ENCODE measurements at regions not wholly inside any gene's neighbourhood (a gene's known extent, or its start where the extent isn't known, plus 50 kb on each side); places are given as distances from the start of the nearest gene placed in this dataset.
A peak's percentile ranks its signal among the peaks of the same experiment; 100 is the strongest.
"Not testable (repeated sequence)": the region's sequence is repeated elsewhere in the genome, so short reads cannot be mapped to it uniquely, and the experiment has no call there.

GRCh38 chr21:16218682-16219343 lies 489.0 kb downstream of the USP25 start:
- Histone ChIP-seq H3K9ac (ENCODE audit: low read length) (no peak overlapping the region), H3K4me3 (ENCODE audit: low read depth, low read length) (no peak overlapping the region), H3K36me3 (ENCODE audit: control insufficient read depth, insufficient read depth, low read length) (no peaks in the 10 kb centered on the region), H3K27ac (ENCODE audit: low read depth, low read length) (no peak overlapping the region), H3K27me3 (ENCODE audit: control insufficient read depth, insufficient read depth, low read length) (no peaks in the 10 kb centered on the region), H3K9me3 (ENCODE audit: control insufficient read depth, insufficient read depth, low read depth, low read length) (no peaks in the 10 kb centered on the region), H3K4me1 (ENCODE audit: control insufficient read depth, insufficient read depth, low read length) (no peaks in the 10 kb centered on the region)

DNA sequence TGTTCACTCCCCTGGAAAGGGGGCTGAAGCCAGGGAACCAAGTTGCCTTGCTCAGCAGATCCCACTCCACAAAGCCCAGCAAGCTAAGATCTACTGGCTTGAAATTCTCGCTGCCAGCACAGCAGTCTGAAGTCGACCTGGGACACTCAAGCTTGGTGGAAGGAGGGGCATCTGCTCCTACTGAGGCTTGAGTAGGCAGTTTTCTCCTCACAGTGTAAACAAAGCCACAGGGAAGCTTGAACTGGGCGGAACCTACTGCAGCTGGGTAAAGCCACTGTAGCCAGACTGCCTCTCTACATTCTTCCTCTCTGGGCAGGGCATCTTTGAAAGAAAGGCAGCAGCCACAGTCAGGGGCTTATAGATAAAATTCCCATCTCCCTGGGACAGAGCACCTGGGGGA lies 495.0 kb downstream of the USP25 start:
- H3K4me3 ChIP-seq (ENCODE audit: low read depth, low read length); H3K27me3 ChIP-seq (ENCODE audit: control insufficient read depth, insufficient read depth, low read length); H3K36me3 ChIP-seq (ENCODE audit: control insufficient read depth, insufficient read depth, low read length); H3K27ac ChIP-seq (ENCODE audit: low read depth, low read length): not testable (repeated sequence)
- peak overlapping the region; percentile 31 for H3K9ac ChIP-seq (ENCODE audit: low read length)
- peaks cover 14% of the 10 kb centered on the region; the same call in 1 of the 2 replicates for H3K4me1 ChIP-seq (ENCODE audit: control insufficient read depth, insufficient read depth, low read length)
- peaks cover 11% of the 10 kb centered on the region for H3K9me3 ChIP-seq (ENCODE audit: control insufficient read depth, insufficient read depth, low read depth, low read length)

DNA sequence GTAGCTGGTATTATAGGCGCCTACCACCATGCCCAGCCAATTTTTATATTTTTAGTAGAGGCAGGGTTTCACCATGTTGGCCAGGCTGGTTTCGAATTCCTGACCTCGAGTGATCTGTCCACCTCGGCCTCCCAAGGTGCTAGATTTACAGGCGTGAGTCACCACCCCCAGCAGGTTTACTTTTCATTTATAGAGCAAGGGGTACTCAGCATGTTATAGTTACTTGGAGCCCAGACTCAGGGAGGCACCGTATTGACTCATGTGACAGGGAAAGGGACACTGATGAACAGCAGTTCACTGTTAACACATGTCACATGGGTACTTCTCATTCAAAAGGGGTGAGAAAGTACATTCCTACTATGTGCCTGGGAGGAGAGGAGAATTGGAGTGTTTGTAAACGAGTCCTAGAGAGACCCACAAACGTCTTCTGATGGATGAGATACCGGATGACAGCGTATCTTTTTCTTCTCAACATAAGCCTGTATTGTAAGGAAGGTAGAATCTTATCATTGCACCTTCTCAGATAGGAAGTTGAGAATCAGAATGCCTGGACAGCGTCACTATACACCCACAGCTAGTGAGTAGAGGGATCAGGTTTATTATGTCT lies 510.0 kb downstream of the USP25 start:
- Histone ChIP-seq H3K9ac (ENCODE audit: low read length) (no peak overlapping the region), H3K4me3 (ENCODE audit: low read depth, low read length) (no peak overlapping the region), H3K36me3 (ENCODE audit: control insufficient read depth, insufficient read depth, low read length) (no peaks in the 10 kb centered on the region), H3K9me3 (ENCODE audit: control insufficient read depth, insufficient read depth, low read depth, low read length) (no peaks in the 10 kb centered on the region), H3K27ac (ENCODE audit: low read depth, low read length) (no peak overlapping the region), H3K4me1 (ENCODE audit: control insufficient read depth, insufficient read depth, low read length) (peaks cover 9% of the 10 kb centered on the region; the same call in 1 of the 2 replicates), H3K27me3 (ENCODE audit: control insufficient read depth, insufficient read depth, low read length) (peaks cover 13% of the 10 kb centered on the region; the same call in 1 of the 2 replicates)

DNA sequence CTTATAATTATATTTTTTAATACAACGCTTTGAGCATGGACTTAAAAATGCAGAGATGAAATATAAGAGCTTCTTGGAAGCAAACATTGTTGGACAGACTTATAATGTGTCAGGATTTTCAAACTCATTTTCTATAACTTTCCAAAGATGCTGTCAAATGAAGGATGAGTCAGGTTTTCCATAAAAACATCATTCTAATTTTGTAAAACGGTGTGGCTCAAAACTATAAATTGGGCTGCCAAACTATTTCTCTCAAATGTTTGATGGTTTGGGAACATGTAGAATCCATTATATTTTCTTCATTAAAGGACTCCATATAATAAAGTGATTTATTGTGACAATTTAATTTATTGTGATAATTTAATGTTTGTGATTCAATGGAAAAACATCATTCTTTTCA lies 511.2 kb downstream of the USP25 start:
- H3K36me3 ChIP-seq (ENCODE audit: control insufficient read depth, insufficient read depth, low read length) = no peaks in the 10 kb centered on the region
- H3K9me3 ChIP-seq (ENCODE audit: control insufficient read depth, insufficient read depth, low read depth, low read length) = no peaks in the 10 kb centered on the region
- no peak overlapping the region for H3K9ac ChIP-seq (ENCODE audit: low read length)
- H3K27ac ChIP-seq (ENCODE audit: low read depth, low read length) = no peak overlapping the region; the same call in 1 of the 2 replicates
- peaks cover 9% of the 10 kb centered on the region; the same call in 1 of the 2 replicates for H3K4me1 ChIP-seq (ENCODE audit: control insufficient read depth, insufficient read depth, low read length)
- H3K27me3 ChIP-seq (ENCODE audit: control insufficient read depth, insufficient read depth, low read length) = peaks cover 13% of the 10 kb centered on the region; the same call in 1 of the 2 replicates
- H3K4me3 ChIP-seq (ENCODE audit: low read depth, low read length) = no peak overlapping the region

DNA sequence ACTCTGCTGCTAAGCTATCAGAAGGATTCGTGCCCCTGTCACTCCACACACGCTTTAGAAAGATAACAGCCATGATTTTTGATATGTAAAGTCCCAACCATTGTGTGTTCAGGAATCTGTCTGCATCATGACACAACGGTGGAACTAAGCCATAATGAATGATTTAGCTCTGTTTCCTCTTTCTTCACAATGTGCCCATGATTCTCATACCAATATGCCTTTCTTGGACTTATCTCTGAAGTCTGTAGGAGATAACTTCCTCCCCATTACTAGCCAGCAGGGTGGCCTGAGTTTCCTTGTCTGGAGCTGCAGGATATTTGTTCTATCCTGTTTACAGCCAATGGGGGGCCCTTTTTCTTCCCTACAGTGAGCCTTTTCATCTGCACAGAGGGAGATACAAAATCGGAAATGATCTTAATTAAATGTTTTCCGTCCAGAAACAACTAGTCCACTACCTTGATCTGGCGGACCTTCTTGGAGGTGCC lies 511.7 kb downstream of the USP25 start:
- H3K9ac ChIP-seq (ENCODE audit: low read length) = no peak overlapping the region
- no peaks in the 10 kb centered on the region for H3K36me3 ChIP-seq (ENCODE audit: control insufficient read depth, insufficient read depth, low read length)
- H3K9me3 ChIP-seq (ENCODE audit: control insufficient read depth, insufficient read depth, low read depth, low read length) = no peaks in the 10 kb centered on the region
- peaks cover 9% of the 10 kb centered on the region; the same call in 1 of the 2 replicates for H3K4me1 ChIP-seq (ENCODE audit: control insufficient read depth, insufficient read depth, low read length)
- peak overlapping the region; percentile 44; the same call in 1 of the 2 replicates for H3K27ac ChIP-seq (ENCODE audit: low read depth, low read length)
- H3K4me3 ChIP-seq (ENCODE audit: low read depth, low read length) = 0 out of 2 replicates have a peak overlapping the region, but pooled peaks have one; percentile 9
- H3K27me3 ChIP-seq (ENCODE audit: control insufficient read depth, insufficient read depth, low read length) = peaks cover 13% of the 10 kb centered on the region; the same call in 1 of the 2 replicates

- Histone ChIP-seq H3K4me1 (ENCODE audit: control insufficient read depth, insufficient read depth, low read length) (peaks cover 9% of the 10 kb centered on the region; the same call in 1 of the 2 replicates), H3K4me3 (ENCODE audit: low read depth, low read length) (no peak overlapping the region), H3K36me3 (ENCODE audit: control insufficient read depth, insufficient read depth, low read length) (no peaks in the 10 kb centered on the region), H3K9me3 (ENCODE audit: control insufficient read depth, insufficient read depth, low read depth, low read length) (no peaks in the 10 kb centered on the region; the same call in 1 of the 2 replicates), H3K27ac (ENCODE audit: low read depth, low read length) (no peak overlapping the region), H3K9ac (ENCODE audit: low read length) (no peak overlapping the region), H3K27me3 (ENCODE audit: control insufficient read depth, insufficient read depth, low read length) (peaks cover 13% of the 10 kb centered on the region; the same call in 1 of the 2 replicates)
These were observed 513.6 kb downstream of the USP25 start for GRCh38 chr21:16243396-16243795.

- no peak overlapping the region for H3K9ac ChIP-seq (ENCODE audit: low read length)
- H3K27me3 ChIP-seq (ENCODE audit: control insufficient read depth, insufficient read depth, low read length) = no peaks in the 10 kb centered on the region
- H3K4me1 ChIP-seq (ENCODE audit: control insufficient read depth, insufficient read depth, low read length) = no peaks in the 10 kb centered on the region
- no peaks in the 10 kb centered on the region for H3K36me3 ChIP-seq (ENCODE audit: control insufficient read depth, insufficient read depth, low read length)
- no peak overlapping the region for H3K4me3 ChIP-seq (ENCODE audit: low read depth, low read length)
- no peak overlapping the region for H3K27ac ChIP-seq (ENCODE audit: low read depth, low read length)
- no peaks in the 10 kb centered on the region; the same call in 1 of the 2 replicates for H3K9me3 ChIP-seq (ENCODE audit: control insufficient read depth, insufficient read depth, low read depth, low read length)
These were observed 518.9 kb downstream of the USP25 start for GRCh38 chr21:16248705-16249104.

DNA sequence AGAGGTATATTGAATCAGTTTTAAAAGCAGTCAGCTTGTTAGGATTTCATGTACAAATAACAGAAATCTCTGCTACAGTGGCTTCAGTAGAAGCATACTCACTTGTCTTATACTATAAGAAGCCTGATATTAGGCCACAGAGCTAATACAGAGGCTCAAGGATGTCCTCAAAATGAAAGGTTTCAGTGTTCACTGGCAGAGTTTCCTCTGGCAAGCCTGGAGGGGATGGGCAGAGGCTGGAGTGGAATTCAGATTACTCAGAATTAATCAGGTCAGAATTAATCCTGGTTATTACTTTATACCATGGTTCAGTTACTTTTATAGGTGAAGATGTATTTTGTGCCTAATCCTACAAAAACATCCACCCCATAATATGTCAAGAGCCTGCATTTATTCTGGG lies 520.5 kb downstream of the USP25 start:
- Histone ChIP-seq H3K27me3 (ENCODE audit: control insufficient read depth, insufficient read depth, low read length) (no peaks in the 10 kb centered on the region), H3K27ac (ENCODE audit: low read depth, low read length) (no peak overlapping the region), H3K36me3 (ENCODE audit: control insufficient read depth, insufficient read depth, low read length) (no peaks in the 10 kb centered on the region), H3K4me3 (ENCODE audit: low read depth, low read length) (no peak overlapping the region), H3K9me3 (ENCODE audit: control insufficient read depth, insufficient read depth, low read depth, low read length) (no peaks in the 10 kb centered on the region; the same call in 1 of the 2 replicates), H3K4me1 (ENCODE audit: control insufficient read depth, insufficient read depth, low read length) (no peaks in the 10 kb centered on the region), H3K9ac (ENCODE audit: low read length) (no peak overlapping the region)

GRCh38 chr21:16258844-16259611 lies 529.2 kb downstream of the USP25 start:
- H3K27me3 ChIP-seq (ENCODE audit: control insufficient read depth, insufficient read depth, low read length) = no peaks in the 10 kb centered on the region

GRCh38 chr21:16262091-16262490 lies 532.3 kb downstream of the USP25 start:
- Histone ChIP-seq H3K36me3 (ENCODE audit: control insufficient read depth, insufficient read depth, low read length) (no peaks in the 10 kb centered on the region), H3K27ac (ENCODE audit: low read depth, low read length) (no peak overlapping the region), H3K4me3 (ENCODE audit: low read depth, low read length) (no peak overlapping the region), H3K27me3 (ENCODE audit: control insufficient read depth, insufficient read depth, low read length) (no peaks in the 10 kb centered on the region), H3K9me3 (ENCODE audit: control insufficient read depth, insufficient read depth, low read depth, low read length) (no peaks in the 10 kb centered on the region), H3K9ac (ENCODE audit: low read length) (no peak overlapping the region), H3K4me1 (ENCODE audit: control insufficient read depth, insufficient read depth, low read length) (no peaks in the 10 kb centered on the region)

More at GRCh38 chr21:16258844-16259611, 529.2 kb downstream of the USP25 start:
- H3K4me3 ChIP-seq (ENCODE audit: low read depth, low read length) = no peak overlapping the region
- no peak overlapping the region for H3K9ac ChIP-seq (ENCODE audit: low read length)
- H3K4me1 ChIP-seq (ENCODE audit: control insufficient read depth, insufficient read depth, low read length) = no peaks in the 10 kb centered on the region
- H3K9me3 ChIP-seq (ENCODE audit: control insufficient read depth, insufficient read depth, low read depth, low read length) = no peaks in the 10 kb centered on the region
- H3K27ac ChIP-seq (ENCODE audit: low read depth, low read length) = no peak overlapping the region
- H3K36me3 ChIP-seq (ENCODE audit: control insufficient read depth, insufficient read depth, low read length) = no peaks in the 10 kb centered on the region

All from HUES6 (cell line).